HFFc6 (cell line): ENCODE measurements at regions not wholly inside any gene's neighbourhood (a gene's known extent, or its start where the extent isn't known, plus 50 kb on each side); places are given as distances from the start of the nearest gene placed in this dataset.

Experiments used
- DNase-seq: peaks from one replicate; pipeline ENCODE4 v3.0.0-alpha.2; 2018
- H3K27ac Mint-ChIP-seq: 2 replicates; pipeline ENCODE4 v1.8.0; 2020; ENCODE audit warnings: mild to moderate bottlenecking, mixed read lengths
- H3K27me3 Mint-ChIP-seq: 2 replicates; pipeline ENCODE4 v1.8.0; 2021; ENCODE audit warnings: mild to moderate bottlenecking, moderate library complexity, mixed read lengths; ENCODE audit not compliant: insufficient read depth
- H3K36me3 Mint-ChIP-seq: 2 replicates; pipeline ENCODE4 v1.8.0; 2021; ENCODE audit warnings: low read depth, mixed read lengths
- H3K4me1 Mint-ChIP-seq: 2 replicates; pipeline ENCODE4 v1.8.0; 2020; ENCODE audit warnings: low read depth, mixed read lengths
- H3K4me3 Mint-ChIP-seq: 2 replicates; pipeline ENCODE4 v1.8.0; 2020; ENCODE audit warnings: mild to moderate bottlenecking, moderate library complexity, mixed read lengths
- H3K9me3 Mint-ChIP-seq: 2 replicates; pipeline ENCODE4 v1.8.0; 2020; ENCODE audit warnings: mild to moderate bottlenecking, mixed read lengths
- CTCF ChIP-seq: fragments of 200-600 bp; sonication (generic); IDR thresholded peaks from 2 replicates; pipeline ENCODE4 v1.5.0; 2021; ENCODE audit warnings: antibody characterized with exemption, mild to moderate bottlenecking

- Mint-ChIP-seq H3K27me3 (no peaks in the 10 kb centered on the region), H3K36me3 (no peaks in the 10 kb centered on the region), H3K4me3 (no peak overlapping the region), H3K4me1 (no peaks in the 10 kb centered on the region), H3K9me3 (no peaks in the 10 kb centered on the region; the same call in 1 of the 2 replicates), H3K27ac (no peak overlapping the region)
- no peak for TF ChIP-seq CTCF
- no peak for DNase-seq
These were observed 72.2 kb upstream of the PDK4 start for GRCh38 chr7:95668504-95669018.

DNA sequence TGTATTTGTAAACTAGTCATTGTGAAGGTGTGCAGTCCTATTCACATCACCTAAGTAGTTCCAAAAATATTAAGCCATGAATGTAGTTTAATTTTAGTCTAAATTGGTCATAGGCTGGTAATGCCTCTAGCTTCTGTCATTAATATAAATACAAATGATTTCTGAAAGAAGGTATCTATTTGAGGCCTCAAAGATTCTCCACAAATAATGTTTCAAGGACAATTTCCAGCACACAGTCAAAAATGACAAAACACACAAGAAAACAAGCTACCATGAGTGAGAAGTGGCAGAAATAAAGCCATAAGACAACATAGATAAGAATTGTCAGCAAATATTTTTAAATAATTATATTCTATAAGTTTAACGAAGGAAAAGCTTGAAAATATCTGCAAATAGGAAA is 66.7 kb upstream of the PDK4 start:
- H3K27me3 Mint-ChIP-seq, result 0 out of 2 replicates have a peak, but pooled peaks cover 3% of the 10 kb centered on the region
- no peak for TF ChIP-seq CTCF
- H3K27ac Mint-ChIP-seq, result no peak overlapping the region
- H3K4me1 Mint-ChIP-seq, result no peaks in the 10 kb centered on the region
- no peak overlapping the region for H3K4me3 Mint-ChIP-seq
- no peaks in the 10 kb centered on the region for H3K36me3 Mint-ChIP-seq
- no peak for DNase-seq
- peaks cover 13% of the 10 kb centered on the region for H3K9me3 Mint-ChIP-seq

DNA sequence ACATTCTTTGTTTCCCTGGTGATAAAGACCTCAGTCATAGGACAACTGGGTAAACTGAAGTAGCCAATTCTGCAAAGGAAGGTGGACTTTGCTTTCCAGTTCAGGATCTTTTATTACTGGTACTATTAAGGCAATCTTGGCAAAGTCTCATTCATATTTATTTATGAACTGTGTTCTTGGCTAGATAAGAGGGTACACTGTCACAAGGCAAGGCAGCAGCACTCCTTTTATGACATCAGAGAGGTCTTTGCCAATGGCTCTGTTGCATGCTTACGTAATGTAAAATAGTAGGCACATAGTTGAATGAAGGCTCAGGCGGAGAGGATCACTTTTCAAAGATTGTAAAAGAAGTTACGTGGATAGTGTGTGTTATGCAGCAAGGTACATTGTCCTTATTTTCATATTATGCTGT is 63.7 kb upstream of the PDK4 start:
- H3K27me3 Mint-ChIP-seq, result 0 out of 2 replicates have a peak, but pooled peaks cover 3% of the 10 kb centered on the region
- H3K27ac Mint-ChIP-seq, result no peak overlapping the region
- DNase-seq, result no peak
- no peaks in the 10 kb centered on the region for H3K36me3 Mint-ChIP-seq
- H3K9me3 Mint-ChIP-seq, result peaks cover 13% of the 10 kb centered on the region
- H3K4me1 Mint-ChIP-seq, result no peaks in the 10 kb centered on the region
- no peak overlapping the region for H3K4me3 Mint-ChIP-seq
- TF ChIP-seq CTCF, result no peak

GRCh38 chr7:95658676-95659075 is 62.4 kb upstream of the PDK4 start:
- Mint-ChIP-seq H3K27me3 (0 out of 2 replicates have a peak, but pooled peaks cover 3% of the 10 kb centered on the region), H3K27ac (no peak overlapping the region), H3K9me3 (peaks cover 13% of the 10 kb centered on the region), H3K4me3 (no peak overlapping the region), H3K4me1 (no peaks in the 10 kb centered on the region), H3K36me3 (no peaks in the 10 kb centered on the region)
- no peak for TF ChIP-seq CTCF
- no peak for DNase-seq

DNA sequence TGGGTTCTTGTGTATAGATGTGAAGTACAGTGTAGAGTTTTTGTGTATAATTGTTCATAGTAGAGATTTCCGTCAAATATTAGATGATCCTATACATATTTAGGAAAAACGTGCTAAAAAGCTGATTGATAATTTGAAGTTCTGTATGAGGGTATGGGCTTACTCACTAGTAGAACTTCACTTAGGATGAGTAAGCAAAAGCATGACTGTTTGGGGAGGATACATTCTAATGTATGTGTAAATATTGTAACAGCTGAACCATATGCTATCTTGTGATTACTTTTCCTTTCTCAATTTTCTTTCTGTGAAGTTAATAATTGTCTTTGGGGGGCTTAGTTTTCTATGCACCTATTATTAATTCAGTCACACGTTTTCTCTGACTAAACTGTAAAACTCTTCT is 53.2 kb upstream of the PDK4 start:
- Mint-ChIP-seq H3K36me3 (no peaks in the 10 kb centered on the region), H3K27me3 (no peaks in the 10 kb centered on the region), H3K27ac (no peak overlapping the region), H3K9me3 (no peaks in the 10 kb centered on the region; the same call in 1 of the 2 replicates), H3K4me1 (no peaks in the 10 kb centered on the region), H3K4me3 (no peak overlapping the region)
- no peak for DNase-seq
- no peak for TF ChIP-seq CTCF

DNA sequence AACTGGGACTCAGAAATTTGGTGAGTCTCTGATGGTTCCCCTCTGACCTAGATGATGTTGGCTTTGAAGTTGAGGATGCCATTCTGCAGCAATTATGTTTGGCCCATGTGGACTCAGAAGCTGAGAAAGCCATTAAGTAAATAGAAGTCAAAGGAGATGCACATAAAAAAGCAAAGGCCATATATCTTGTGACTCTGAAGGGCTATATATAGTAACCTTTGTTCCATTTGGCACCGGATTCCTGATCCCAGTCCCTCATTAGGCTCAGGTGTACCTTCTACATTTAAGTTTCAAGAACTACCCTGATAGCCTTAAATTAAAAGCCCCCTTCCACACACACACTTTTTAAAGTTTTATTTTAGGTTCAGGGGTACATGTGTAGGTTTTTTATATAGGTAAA is 50.0 kb upstream of the PDK4 start:
- Mint-ChIP-seq H3K36me3 (no peaks in the 10 kb centered on the region), H3K9me3 (no peaks in the 10 kb centered on the region; the same call in 1 of the 2 replicates), H3K4me3 (no peak overlapping the region), H3K27ac (no peak overlapping the region), H3K4me1 (no peaks in the 10 kb centered on the region), H3K27me3 (no peaks in the 10 kb centered on the region; the same call in 1 of the 2 replicates)
- no peak for DNase-seq
- TF ChIP-seq CTCF, result no peak
